ENCODE measurements at regions not wholly inside any gene's neighbourhood (a gene's known extent, or its start where the extent isn't known, plus 50 kb on each side); places are given as distances from the start of the nearest gene placed in this dataset.

DNA sequence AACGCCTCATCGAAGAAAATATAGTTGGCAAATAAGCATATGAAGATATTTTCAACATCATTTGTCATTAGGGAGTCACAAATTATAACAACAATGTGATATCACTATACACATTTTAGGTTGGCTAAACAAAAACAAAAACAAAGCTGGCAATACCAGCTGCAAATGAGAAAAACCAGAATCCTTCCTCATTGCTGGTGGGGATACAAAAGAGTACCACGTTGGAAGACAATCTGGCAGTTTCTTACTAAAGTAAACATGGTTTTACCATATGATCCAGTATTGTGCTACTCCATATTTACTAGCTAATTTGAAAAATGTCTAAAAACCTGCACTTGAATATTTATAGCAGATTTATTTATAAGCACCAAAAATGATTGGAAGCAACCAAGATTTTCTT, 1204.1 kb downstream of the MRPL39 start (continued):
- TF ChIP-seq EP300 (IDR thresholded peaks at IDR 0.05; ENCODE audit: borderline replicate concordance in 1 of 2, low read depth in 2 of 2, low read length in 2 of 2) (no peak), CEBPB (IDR thresholded peaks at IDR 0.05; ENCODE audit: low read depth, low read length) (no peak)
